Skin of body (tissue), 1 donor: ENCODE measurements at regions not wholly inside any gene's neighbourhood (a gene's known extent, or its start where the extent isn't known, plus 50 kb on each side); places are given as distances from the start of the nearest gene placed in this dataset.

Source experiments
- DNase-seq: peaks from one replicate; lab custom pipeline; 2025; lab: John Stamatoyannopoulos, UW

GRCh38 chr15:48040166-48040817 is 80.5 kb upstream of the SLC24A5 start:
- DNase-seq, result no peak

GRCh38 chr15:48041454-48041853 is 79.3 kb upstream of the SLC24A5 start:
- DNase-seq, result no peak

DNA sequence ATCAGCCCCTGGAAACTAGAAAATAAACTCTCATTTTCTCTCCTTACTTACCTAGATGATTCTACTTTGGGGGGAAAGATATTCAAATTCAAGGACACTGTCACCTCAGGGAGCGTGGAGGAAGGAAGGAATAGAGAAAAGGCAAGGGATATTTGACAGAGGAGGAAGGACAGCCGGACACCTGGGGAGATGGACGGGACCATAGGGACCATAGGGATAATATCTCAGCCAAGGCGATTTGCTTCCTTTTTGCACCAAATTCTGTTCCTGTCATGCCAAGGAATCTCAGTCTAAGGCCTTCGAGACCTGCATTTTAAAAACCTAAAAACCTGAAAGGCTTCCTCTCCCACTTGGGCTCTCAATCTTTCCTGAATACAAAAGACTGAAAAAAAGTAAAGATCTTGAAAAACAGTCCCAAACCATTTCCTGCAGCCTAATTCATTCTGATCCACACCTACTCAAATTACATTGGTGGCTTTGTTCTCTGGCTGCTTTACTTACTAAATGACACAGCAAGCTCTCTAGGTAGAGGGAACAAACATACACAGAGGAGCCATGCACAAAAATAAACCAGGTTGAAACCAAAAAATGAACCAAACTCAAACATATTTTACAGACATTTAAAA is 73.9 kb upstream of the SLC24A5 start:
- no peak for DNase-seq

DNA sequence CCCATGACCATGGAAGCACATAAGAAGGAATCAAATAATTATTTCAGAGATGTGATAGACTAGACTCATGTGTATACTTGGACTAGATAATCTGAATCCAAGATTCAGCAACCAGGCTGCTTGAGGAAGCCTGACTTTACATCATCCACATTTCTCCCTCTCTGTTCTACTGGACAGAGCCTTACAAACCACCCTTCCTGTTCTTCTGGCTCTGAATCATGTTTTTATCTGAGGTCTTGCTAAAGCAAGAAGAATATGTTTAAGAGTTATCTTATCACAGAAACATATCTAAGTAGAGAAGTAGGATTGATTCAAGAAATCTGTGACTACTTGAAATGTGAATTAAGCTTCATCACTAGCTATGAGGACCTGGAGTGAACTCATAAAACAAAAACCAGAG is 71.1 kb upstream of the SLC24A5 start:
- DNase-seq, result no peak

DNA sequence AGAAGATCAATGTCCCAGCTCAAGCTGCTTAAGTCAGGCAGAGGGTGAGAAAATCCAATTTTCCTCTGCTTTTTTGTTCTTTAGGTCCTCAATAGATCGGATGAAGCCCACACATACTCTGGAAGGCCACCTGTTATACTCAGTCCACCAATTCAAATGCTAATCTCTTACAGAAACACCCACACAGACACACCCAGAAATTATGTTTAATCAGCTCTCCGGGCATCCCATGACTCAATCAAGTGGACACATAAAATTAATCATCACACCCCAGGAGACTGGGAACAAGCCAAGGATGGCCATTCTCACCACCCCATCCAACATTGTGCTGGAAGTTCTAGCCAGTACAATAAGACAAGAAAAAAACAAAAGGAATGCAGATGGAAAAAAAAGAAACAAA is 67.8 kb upstream of the SLC24A5 start:
- DNase-seq, result no peak

- no peak for DNase-seq
These were observed 62.4 kb upstream of the SLC24A5 start for GRCh38 chr15:48058371-48058770.

DNA sequence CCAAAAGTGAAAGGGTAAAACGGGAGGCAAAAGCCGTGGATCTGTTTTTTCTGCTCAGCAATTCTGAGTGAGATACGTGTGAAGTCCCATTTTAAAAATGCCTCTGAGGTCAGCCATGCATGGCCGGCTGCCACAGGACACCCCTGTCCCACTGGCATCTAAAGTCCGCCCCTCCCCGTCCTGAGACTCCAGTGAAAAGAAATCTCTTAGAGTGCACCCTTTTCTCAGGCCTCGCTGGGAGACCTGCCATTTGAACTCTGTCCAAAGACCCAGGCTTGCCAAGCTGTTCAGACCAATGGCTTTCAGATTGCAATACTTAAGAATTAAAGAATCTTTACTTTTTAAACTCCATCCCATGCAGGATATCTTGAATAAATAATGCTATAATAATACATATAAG is 61.0 kb upstream of the SLC24A5 start:
- no peak for DNase-seq

- DNase-seq, result no peak
These were observed 60.4 kb upstream of the SLC24A5 start for GRCh38 chr15:48060396-48060795.

DNA sequence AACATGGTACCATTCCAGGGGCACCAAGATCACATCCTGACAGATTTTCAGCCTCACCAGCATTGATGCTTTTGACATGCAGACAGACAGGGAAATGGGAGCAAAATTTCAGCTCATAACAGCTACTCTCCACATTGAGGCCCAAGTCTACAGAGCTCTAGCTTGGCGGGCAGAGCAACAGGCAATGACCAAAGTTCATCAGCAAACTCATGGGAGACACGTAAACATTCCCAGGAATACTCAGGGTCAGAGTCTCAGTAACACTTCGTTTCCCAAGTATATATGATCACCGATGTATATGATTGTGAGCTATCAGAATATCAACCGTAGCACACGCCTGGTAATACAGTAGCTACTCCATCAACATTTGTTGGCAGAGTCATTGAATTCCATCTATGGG is 59.2 kb upstream of the SLC24A5 start:
- no peak for DNase-seq

GRCh38 chr15:48062148-48062872 is 58.5 kb upstream of the SLC24A5 start:
- DNase-seq, result no peak

GRCh38 chr15:48063411-48063985 is 57.3 kb upstream of the SLC24A5 start:
- no peak for DNase-seq

GRCh38 chr15:48064421-48064820 is 56.4 kb upstream of the SLC24A5 start:
- DNase-seq, result no peak

DNA sequence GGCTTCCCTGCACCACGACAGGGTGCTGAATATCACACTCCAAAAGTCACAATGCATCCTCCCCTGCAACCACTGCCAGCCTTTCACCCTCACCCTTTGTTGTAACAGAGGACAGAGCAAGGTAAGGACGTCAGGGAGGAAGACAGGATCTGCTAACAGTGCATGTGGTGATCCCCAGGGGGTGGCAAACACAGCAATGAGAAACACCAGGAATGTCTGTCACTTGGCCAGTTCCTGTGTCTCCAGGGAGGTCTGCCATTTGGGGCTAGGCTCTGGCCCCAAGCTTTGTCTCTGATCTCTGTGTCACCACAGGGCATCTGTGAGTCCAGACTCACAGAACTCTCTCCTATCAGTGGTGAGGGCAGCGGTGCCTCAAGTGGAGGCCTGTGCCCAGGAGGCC is 54.3 kb upstream of the SLC24A5 start:
- no peak for DNase-seq
